ENCODE measurements at regions not wholly inside any gene's neighbourhood (a gene's known extent, or its start where the extent isn't known, plus 50 kb on each side); places are given as distances from the start of the nearest gene placed in this dataset.

GRCh38 chr7:50210706-50211115 lies 93.8 kb upstream of the IKZF1 start:
- H3K4me3 ChIP-seq (ENCODE audit: low read depth, low read length), result no peak overlapping the region
- no peak for DNase-seq (ENCODE audit: low read depth)
- TF ChIP-seq CTCF (conservative IDR thresholded peaks at IDR 0.05; ENCODE audit: low read depth, low read length), result no peak

- no peak for DNase-seq (ENCODE audit: low read depth)
Measured at GRCh38 chr7:50209461-50210135, 94.9 kb upstream of the IKZF1 start.

GRCh38 chr7:50208378-50208982 lies 96.0 kb upstream of the IKZF1 start:
- TF ChIP-seq CTCF (conservative IDR thresholded peaks at IDR 0.05; ENCODE audit: low read depth, low read length), result no peak
- no peak overlapping the region for H3K4me3 ChIP-seq (ENCODE audit: low read depth, low read length)
- no peak for DNase-seq (ENCODE audit: low read depth)

More at GRCh38 chr7:50209461-50210135, 94.9 kb upstream of the IKZF1 start:
- no peak for TF ChIP-seq CTCF (conservative IDR thresholded peaks at IDR 0.05; ENCODE audit: low read depth, low read length)
- no peak overlapping the region for H3K4me3 ChIP-seq (ENCODE audit: low read depth, low read length)

- no peak overlapping the region for H3K4me3 ChIP-seq (ENCODE audit: low read depth, low read length)
- DNase-seq (ENCODE audit: low read depth), result no peak
- TF ChIP-seq CTCF (conservative IDR thresholded peaks at IDR 0.05; ENCODE audit: low read depth, low read length), result no peak
Measured at GRCh38 chr7:50207686-50208255, 96.7 kb upstream of the IKZF1 start.

GRCh38 chr7:50207251-50207564 lies 97.3 kb upstream of the IKZF1 start:
- H3K4me3 ChIP-seq (ENCODE audit: low read depth, low read length), result no peak overlapping the region
- no peak for DNase-seq (ENCODE audit: low read depth)
- no peak for TF ChIP-seq CTCF (conservative IDR thresholded peaks at IDR 0.05; ENCODE audit: low read depth, low read length)

- no peak overlapping the region for H3K4me3 ChIP-seq (ENCODE audit: low read depth, low read length)
- no peak for DNase-seq (ENCODE audit: low read depth)
- no peak for TF ChIP-seq CTCF (conservative IDR thresholded peaks at IDR 0.05; ENCODE audit: low read depth, low read length)
Measured at GRCh38 chr7:50206453-50207250, 97.9 kb upstream of the IKZF1 start.

All from choroid plexus epithelial cell (primary cell).